ENCODE measurements at regions not wholly inside any gene's neighbourhood (a gene's known extent, or its start where the extent isn't known, plus 50 kb on each side); places are given as distances from the start of the nearest gene placed in this dataset.

DNA sequence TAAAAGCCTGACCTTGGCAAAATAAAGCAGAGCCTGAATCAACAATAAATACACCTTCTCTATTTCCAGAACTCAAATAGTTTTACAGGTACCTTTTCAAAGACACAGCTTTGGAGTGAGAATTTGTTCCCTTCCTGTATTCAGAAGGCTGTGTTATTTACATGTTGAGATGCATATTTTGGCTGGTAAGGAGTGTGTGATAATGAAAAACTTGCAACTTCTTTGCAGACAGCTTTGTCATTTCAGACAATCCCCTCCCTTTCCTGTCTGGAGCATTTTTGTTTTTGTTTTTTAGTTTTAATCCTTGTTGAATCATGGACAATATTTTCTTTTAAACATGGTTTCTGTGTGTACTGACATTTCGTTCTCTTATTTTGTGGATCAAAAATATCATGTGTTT lies 493.8 kb downstream of the FAT4 start:
- no peak for TF ChIP-seq CTCF (IDR thresholded peaks at IDR 0.05)

DNA sequence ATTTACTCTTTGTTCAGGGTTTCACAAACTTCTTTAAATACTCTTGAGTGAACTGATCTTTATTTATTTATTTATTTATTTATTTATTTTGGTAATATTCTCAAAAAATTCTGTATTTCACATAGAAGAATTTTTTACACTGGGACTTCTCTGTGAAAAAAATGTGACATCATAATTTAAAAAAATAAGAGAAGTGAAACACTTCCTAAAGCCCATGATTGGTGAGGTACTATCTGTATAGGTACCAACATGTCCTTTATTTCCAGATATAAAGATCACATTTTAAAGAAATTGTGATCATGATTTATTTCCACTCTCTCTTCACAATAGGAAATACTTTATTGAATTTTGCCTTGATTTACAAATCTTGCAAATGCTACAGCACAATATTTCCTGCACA lies 497.1 kb downstream of the FAT4 start:
- TF ChIP-seq CTCF (IDR thresholded peaks at IDR 0.05), result no peak

DNA sequence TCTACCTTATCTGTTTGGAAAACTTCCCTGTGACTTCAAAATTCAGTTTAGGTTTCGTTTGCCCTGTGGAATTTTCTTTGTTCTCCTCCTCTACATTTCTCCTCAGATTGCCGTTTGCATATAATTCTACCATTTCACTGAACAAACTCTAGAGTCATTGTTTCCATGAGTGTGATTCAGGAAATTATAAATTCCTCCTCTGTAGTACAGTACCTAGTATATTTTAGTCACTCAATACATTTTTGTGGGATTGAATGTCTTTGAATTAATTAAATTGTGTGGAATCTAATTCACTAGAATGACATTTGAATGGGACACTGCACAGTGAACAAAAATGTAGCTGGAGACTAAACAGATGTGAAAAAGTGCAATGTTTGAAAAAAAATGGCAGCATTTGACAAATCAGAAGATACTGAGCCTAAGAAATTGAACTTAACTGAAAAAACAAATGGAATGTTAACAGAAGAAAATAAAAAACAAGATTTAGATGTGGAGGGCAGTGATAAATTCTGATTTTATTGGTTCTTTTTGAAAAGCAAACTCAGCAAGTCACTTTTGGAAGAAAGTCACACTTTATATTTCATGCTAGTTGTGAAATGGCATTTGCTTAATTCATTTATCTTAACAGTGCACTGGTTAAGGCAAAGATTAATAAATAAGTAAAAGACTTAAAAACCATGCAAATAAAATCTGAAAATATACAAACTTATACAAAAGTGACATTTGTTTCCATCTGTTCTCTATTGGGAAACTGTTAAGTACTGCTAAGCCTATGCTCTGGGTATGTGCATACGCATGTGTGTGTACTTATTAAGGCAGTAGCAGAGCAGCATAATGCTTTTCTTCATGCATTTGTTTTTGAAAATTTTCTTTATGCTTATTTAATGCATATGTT lies 512.3 kb downstream of the FAT4 start:
- TF ChIP-seq CTCF (IDR thresholded peaks at IDR 0.05), result no peak

DNA sequence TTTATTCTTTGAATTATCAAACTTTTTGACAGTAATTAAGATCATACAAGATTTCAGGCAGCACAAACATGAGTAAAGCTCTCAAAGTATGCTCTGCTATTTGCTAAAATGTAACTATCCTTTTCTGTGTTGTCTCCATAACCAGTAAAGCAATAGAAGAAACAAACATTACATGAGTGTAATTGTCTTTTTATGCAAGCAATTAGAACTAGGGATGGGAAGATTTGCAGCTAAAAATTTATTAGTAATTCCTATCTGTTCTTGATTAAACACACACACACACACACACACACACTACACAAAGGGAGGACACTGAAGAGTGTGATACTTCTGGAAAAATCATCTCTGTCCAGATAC lies 512.9 kb downstream of the FAT4 start:
- TF ChIP-seq CTCF (IDR thresholded peaks at IDR 0.05), result no peak

GRCh38 chr4:125828346-125828745 lies 513.6 kb downstream of the FAT4 start:
- TF ChIP-seq CTCF (IDR thresholded peaks at IDR 0.05), result no peak

DNA sequence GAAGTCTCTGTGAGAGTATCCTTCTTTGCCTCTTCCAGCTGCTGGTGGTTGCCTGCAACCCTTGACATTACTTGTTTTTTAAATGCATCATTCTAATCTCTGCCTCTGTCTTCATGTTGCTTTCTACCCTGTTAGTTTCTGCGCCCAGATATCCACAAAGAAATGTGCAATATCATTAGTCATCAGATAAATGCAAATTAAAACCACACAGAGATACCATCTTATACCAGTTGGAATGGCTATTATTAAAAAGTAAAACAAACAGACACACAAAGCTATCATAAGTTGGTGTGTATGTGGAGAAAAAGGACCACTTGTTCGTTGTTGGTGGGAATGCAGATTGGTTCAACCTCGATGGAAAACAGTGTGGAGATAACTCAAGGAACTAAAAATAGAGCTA lies 517.4 kb downstream of the FAT4 start:
- TF ChIP-seq CTCF (IDR thresholded peaks at IDR 0.05), result no peak

- no peak for TF ChIP-seq CTCF (IDR thresholded peaks at IDR 0.05)
These were observed 521.9 kb downstream of the FAT4 start for GRCh38 chr4:125836597-125837195.
